IMR-90 (cell line): ENCODE measurements at regions not wholly inside any gene's neighbourhood (a gene's known extent, or its start where the extent isn't known, plus 50 kb on each side); places are given as distances from the start of the nearest gene placed in this dataset.

Source experiments
- ATAC-seq: fragments of 200-7000 bp; cut with Tn5 transposase; 2 replicates; pipeline ENCODE4 v1.9.1; 2020; ENCODE audit warnings: low read depth, mild to moderate bottlenecking, moderate library complexity
- BruUV-seq: library from RNA; stranded (reverse); fragments of 400-500 nt; replicated peaks from 2 replicates; lab custom pipeline; 2021; lab: Mats Ljungman, UMichigan
- CTCF ChIA-PET: fragments of 300-600 bp; formaldehyde crosslinking; extraction: SDS; loops from one replicate; lab custom pipeline; 2021; ENCODE audit warnings: antibody characterized with exemption; lab: Yijun Ruan, JAX
- POLR2A ChIA-PET: fragments of 300-600 bp; sonication (Branson Sonifier 250); formaldehyde crosslinking; loops from one replicate; lab custom pipeline; 2022; ENCODE audit warnings: antibody characterized with exemption; ENCODE audit not compliant: unreplicated experiment; lab: Charles Lee
- DNase-seq: peaks from one replicate; pipeline ENCODE4 v3.0.0; 2013
- H2AFZ ChIP-seq: replicated peaks from 2 replicates; pipeline ENCODE3; 2013; ENCODE audit warnings: low read length, mild to moderate bottlenecking; ENCODE audit not compliant: poor library complexity
- H2AK5ac ChIP-seq: 2 replicates; pipeline ENCODE4 v1.6.1; 2013; ENCODE audit warnings: low read depth, low read length, inconsistent platforms
- H2AK9ac ChIP-seq: replicated peaks from 2 replicates; pipeline ENCODE3; 2013; ENCODE audit warnings: mild to moderate bottlenecking, low read depth, low read length, moderate library complexity; ENCODE audit not compliant: poor library complexity
- H2BK120ac ChIP-seq: 2 replicates; pipeline ENCODE4 v1.6.1; 2013; ENCODE audit warnings: low read depth, low read length, inconsistent platforms
- H2BK15ac ChIP-seq: 3 replicates; pipeline ENCODE4 v1.6.1; 2013; ENCODE audit warnings: low read depth, low read length, inconsistent platforms
- H2BK20ac ChIP-seq: 2 replicates; pipeline ENCODE4 v1.6.1; 2013; ENCODE audit warnings: low read depth, mild to moderate bottlenecking, inconsistent platforms, low read length, moderate library complexity
- H2BK5ac ChIP-seq: 2 replicates; pipeline ENCODE4 v1.6.1; 2013; ENCODE audit warnings: mild to moderate bottlenecking, low read depth, low read length, inconsistent platforms; ENCODE audit not compliant: poor library complexity, severe bottlenecking
- H3K14ac ChIP-seq: replicated peaks from 2 replicates; pipeline ENCODE4 v1.6.1; 2013; ENCODE audit warnings: low read depth, low read length, inconsistent platforms
- H3K18ac ChIP-seq: 2 replicates; pipeline ENCODE4 v1.6.1; 2013; ENCODE audit warnings: low read depth, low read length, control low read depth
- H3K23ac ChIP-seq: 2 replicates; pipeline ENCODE4 v1.6.1; 2013; ENCODE audit warnings: low read depth, low read length, inconsistent platforms
- H3K27ac ChIP-seq: 2 replicates; pipeline ENCODE4 v1.5.1; 2013; ENCODE audit warnings: mild to moderate bottlenecking, control low read depth, low read length; ENCODE audit not compliant: insufficient read depth
- H3K27me3 ChIP-seq: 2 replicates; pipeline ENCODE4 v1.6.1; 2013; ENCODE audit warnings: low read length; ENCODE audit not compliant: control insufficient read depth, insufficient read depth
- H3K36me3 ChIP-seq: 2 replicates; pipeline ENCODE4 v1.6.1; 2013; ENCODE audit warnings: low read length, mixed read lengths; ENCODE audit not compliant: control insufficient read depth, insufficient read depth
- H3K4ac ChIP-seq: 2 replicates; pipeline ENCODE4 v1.6.1; 2013; ENCODE audit warnings: low read depth, low read length, inconsistent platforms
- H3K4me1 ChIP-seq: 2 replicates; pipeline ENCODE4 v1.6.1; 2013; ENCODE audit warnings: low read length, mixed read lengths; ENCODE audit not compliant: control insufficient read depth, insufficient read depth
- H3K4me2 ChIP-seq: 2 replicates; pipeline ENCODE4 v1.6.1; 2013; ENCODE audit warnings: low read depth, mild to moderate bottlenecking, control low read depth, low read length, moderate library complexity
- H3K4me3 ChIP-seq: 2 replicates; pipeline ENCODE4 v1.5.1; 2013; ENCODE audit warnings: low read depth, mild to moderate bottlenecking, control low read depth, low read length, moderate library complexity; ENCODE audit not compliant: insufficient read depth
- H3K56ac ChIP-seq: 2 replicates; pipeline ENCODE4 v1.6.1; 2013; ENCODE audit warnings: low read length, inconsistent platforms; ENCODE audit not compliant: insufficient read depth; ENCODE audit errors: extremely low read depth
- H3K79me1 ChIP-seq, 2 experiments: 2 replicates each; pipeline ENCODE4 v1.6.1; 2013; ENCODE audit warnings: low read length in 2 of 2, inconsistent platforms in 1 of 2, low read depth in 1 of 2
- H3K9ac ChIP-seq: 2 replicates; pipeline ENCODE4 v1.6.1; 2013; ENCODE audit warnings: low read depth, low read length, control low read depth
- H3K9me1 ChIP-seq: 2 replicates; pipeline ENCODE4 v1.6.1; 2013; ENCODE audit warnings: low read length, inconsistent platforms; ENCODE audit not compliant: insufficient read depth
- H3K9me3 ChIP-seq: 2 replicates; pipeline ENCODE4 v1.6.1; 2013; ENCODE audit warnings: low read length; ENCODE audit not compliant: control insufficient read depth, insufficient read depth
- H4K20me1 ChIP-seq: 2 replicates; pipeline ENCODE4 v1.6.1; 2013; ENCODE audit warnings: low read length, inconsistent platforms; ENCODE audit not compliant: insufficient read depth
- H4K5ac ChIP-seq: 2 replicates; pipeline ENCODE4 v1.6.1; 2013; ENCODE audit warnings: mild to moderate bottlenecking, low read depth, low read length, control low read depth
- H4K8ac ChIP-seq, 2 experiments: 2 replicates each; pipeline ENCODE4 v1.6.1; 2013; ENCODE audit warnings: low read depth in 2 of 2, low read length in 2 of 2, control low read depth in 1 of 2, inconsistent platforms in 1 of 2
- H4K91ac ChIP-seq: 2 replicates; pipeline ENCODE4 v1.6.1; 2013; ENCODE audit warnings: low read depth, low read length, inconsistent platforms; ENCODE audit not compliant: insufficient read depth
- BHLHE40 ChIP-seq: fragments of 150-350 bp; IDR thresholded peaks from 2 replicates; pipeline ENCODE4 v1.6.1; 2016; ENCODE audit warnings: mild to moderate bottlenecking, low read depth, low read length
- CEBPB ChIP-seq: IDR thresholded peaks from 2 replicates; pipeline ENCODE4 v1.6.1; 2012; ENCODE audit warnings: low read depth, low read length, improper control_type of control experiment
- CHD1 ChIP-seq: IDR thresholded peaks from 2 replicates; pipeline ENCODE4 v1.6.1; 2012; ENCODE audit warnings: low read depth, low read length, improper control_type of control experiment
- FOS ChIP-seq: fragments of 150-350 bp; IDR thresholded peaks from 2 replicates; pipeline ENCODE4 v1.6.1; 2016; ENCODE audit warnings: low read depth, low read length
- MAFK ChIP-seq: IDR thresholded peaks from 2 replicates; pipeline ENCODE4 v1.6.1; 2012; ENCODE audit warnings: low read depth, low read length, improper control_type of control experiment
- MAZ ChIP-seq: IDR thresholded peaks from 2 replicates; pipeline ENCODE4 v1.6.1; 2012; ENCODE audit warnings: low read depth, mild to moderate bottlenecking, low read length, improper control_type of control experiment, moderate library complexity, borderline replicate concordance
- NFE2L2 ChIP-seq: fragments of 150-350 bp; IDR thresholded peaks from 2 replicates; pipeline ENCODE4 v1.6.1; 2016; ENCODE audit warnings: low read depth, mild to moderate bottlenecking, low read length
- POLR2A ChIP-seq: IDR thresholded peaks from 2 replicates; pipeline ENCODE4 v1.6.1; 2012; ENCODE audit warnings: mild to moderate bottlenecking, low read depth, low read length
- RAD21 ChIP-seq: IDR thresholded peaks from 2 replicates; pipeline ENCODE4 v1.6.1; 2012; ENCODE audit warnings: low read length, improper control_type of control experiment
- RCOR1 ChIP-seq: IDR thresholded peaks from 2 replicates; pipeline ENCODE4 v1.6.1; 2012; ENCODE audit warnings: mild to moderate bottlenecking, low read length, improper control_type of control experiment; ENCODE audit not compliant: insufficient replicate concordance
- SMC3 ChIP-seq: fragments of 150-350 bp; IDR thresholded peaks from 2 replicates; pipeline ENCODE4 v1.6.1; 2016; ENCODE audit warnings: low read depth, mild to moderate bottlenecking, antibody characterized with exemption, low read length, moderate library complexity
- WGBS, 2 experiments: methylation state at CpG; one replicate each; pipeline versions ENCODE4 v1.1.5 to v1.1.7; 2013; ENCODE audit warnings: missing lambda C conversion rate in 2 of 2; ENCODE audit not compliant: insufficient read length in 1 of 2; ENCODE audit errors: extremely low coverage in 2 of 2; 5-methylcytosine and 5-hydroxymethylcytosine counted together
- dilution Hi-C: fragments of 300-500 bp; cut with HindIII; formaldehyde crosslinking; loops from one replicate; pipeline ENCODE4 v1.14.3; 2018; ENCODE audit warnings: low sequenced_read_pairs; ENCODE audit not compliant: unreplicated experiment
- in situ Hi-C: fragments of 300-500 bp; cut with MboI; formaldehyde crosslinking; loops from 3 replicates; pipeline ENCODE4 v1.14.3; 2019; ENCODE audit warnings: low sequenced_read_pairs, inconsistent platforms, mixed read lengths
- intact Hi-C: fragments of 100-400 bp; cut with micrococcal nuclease; formaldehyde crosslinking; loops from 2 replicates; pipeline ENCODE4 v1.10.0; 2022
- TF ChIP-seq, protein P1 (sequence below): fragments of 150-350 bp; IDR thresholded peaks from 2 replicates; pipeline ENCODE4 v1.6.1; 2016; ENCODE audit warnings: low read depth, mild to moderate bottlenecking, low read length, moderate library complexity, borderline replicate concordance
- TF ChIP-seq, protein P2 (sequence below): fragments of 150-350 bp; IDR thresholded peaks from 2 replicates; pipeline ENCODE4 v1.6.1; 2017; ENCODE audit warnings: mild to moderate bottlenecking, antibody characterized with exemption, low read length, low read depth

DNA sequence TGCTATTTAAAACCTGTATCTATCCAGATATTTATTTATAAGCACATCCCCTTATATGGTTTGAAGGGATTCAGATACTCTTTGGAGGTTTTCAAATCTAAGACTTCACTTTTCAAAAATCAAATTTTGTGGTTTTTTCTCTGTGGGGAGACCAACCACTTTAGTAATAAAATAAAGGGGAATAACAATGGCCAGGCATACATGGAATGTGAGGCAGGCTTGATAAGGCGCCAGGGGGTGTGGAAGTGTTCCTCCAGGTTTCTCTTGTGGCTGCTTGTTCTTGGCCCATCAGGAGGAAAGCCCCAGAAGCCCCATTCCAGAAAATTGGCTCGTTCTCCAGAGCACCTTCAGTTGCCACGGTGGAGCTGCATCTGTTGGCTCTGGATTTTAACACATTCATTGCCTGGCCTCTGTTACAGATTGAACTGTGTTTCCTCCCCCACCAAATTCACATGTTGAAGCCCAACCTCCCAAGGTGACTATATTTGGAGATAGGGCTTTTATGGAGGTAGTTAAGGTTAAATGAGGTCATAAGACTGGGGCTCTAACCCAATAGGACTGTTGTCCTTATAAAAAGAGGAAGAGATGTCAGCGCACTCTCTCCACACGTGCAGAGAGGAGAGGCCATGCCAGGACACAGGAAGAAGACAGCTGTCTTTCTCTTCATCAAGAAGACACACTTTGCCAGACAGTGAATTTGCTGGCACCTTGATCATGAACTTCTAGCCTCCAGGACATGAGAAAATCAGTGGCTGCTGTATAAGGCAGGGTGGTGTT lies 195.9 kb downstream of the TMEM38B start:
- Histone ChIP-seq H3K27ac (no peak overlapping the region), H2AK5ac (no peak overlapping the region), H3K9me1 (no peaks in the 10 kb centered on the region), H4K20me1 (no peaks in the 10 kb centered on the region), H3K18ac (no peak overlapping the region), H3K9me3 (no peaks in the 10 kb centered on the region), H2BK20ac (no peak overlapping the region), H3K23ac (no peak overlapping the region), H4K91ac (no peak overlapping the region), H3K79me1 (no peaks in the 10 kb centered on the region), H3K4me1 (no peaks in the 10 kb centered on the region), H4K5ac (no peak overlapping the region), H2BK5ac (no peak overlapping the region), H3K56ac (no peak overlapping the region), H3K4ac (no peak overlapping the region), H3K4me3 (no peak overlapping the region), H3K9ac (no peak overlapping the region), H4K8ac (no peak overlapping the region), H2AFZ (no peak overlapping the region), H3K27me3 (no peaks in the 10 kb centered on the region), H2BK120ac (no peak overlapping the region), H2AK9ac (no peak overlapping the region), H3K14ac (no peak overlapping the region), H3K4me2 (no peak overlapping the region), H2BK15ac (no peak overlapping the region), H3K36me3 (no peaks in the 10 kb centered on the region)
- TF ChIP-seq BHLHE40 = no peak
- TF ChIP-seq MAZ = no peak
- TF ChIP-seq MAFK = no peak
- TF ChIP-seq, protein P1, sequence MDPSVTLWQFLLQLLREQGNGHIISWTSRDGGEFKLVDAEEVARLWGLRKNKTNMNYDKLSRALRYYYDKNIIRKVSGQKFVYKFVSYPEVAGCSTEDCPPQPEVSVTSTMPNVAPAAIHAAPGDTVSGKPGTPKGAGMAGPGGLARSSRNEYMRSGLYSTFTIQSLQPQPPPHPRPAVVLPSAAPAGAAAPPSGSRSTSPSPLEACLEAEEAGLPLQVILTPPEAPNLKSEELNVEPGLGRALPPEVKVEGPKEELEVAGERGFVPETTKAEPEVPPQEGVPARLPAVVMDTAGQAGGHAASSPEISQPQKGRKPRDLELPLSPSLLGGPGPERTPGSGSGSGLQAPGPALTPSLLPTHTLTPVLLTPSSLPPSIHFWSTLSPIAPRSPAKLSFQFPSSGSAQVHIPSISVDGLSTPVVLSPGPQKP = no peak
- TF ChIP-seq FOS = no peak
- no peak for TF ChIP-seq NFE2L2
- TF ChIP-seq CHD1 = no peak
- no peak for TF ChIP-seq SMC3
- TF ChIP-seq RAD21 = no peak
- TF ChIP-seq RCOR1 = no peak
- TF ChIP-seq CEBPB = no peak
- TF ChIP-seq, protein P2, sequence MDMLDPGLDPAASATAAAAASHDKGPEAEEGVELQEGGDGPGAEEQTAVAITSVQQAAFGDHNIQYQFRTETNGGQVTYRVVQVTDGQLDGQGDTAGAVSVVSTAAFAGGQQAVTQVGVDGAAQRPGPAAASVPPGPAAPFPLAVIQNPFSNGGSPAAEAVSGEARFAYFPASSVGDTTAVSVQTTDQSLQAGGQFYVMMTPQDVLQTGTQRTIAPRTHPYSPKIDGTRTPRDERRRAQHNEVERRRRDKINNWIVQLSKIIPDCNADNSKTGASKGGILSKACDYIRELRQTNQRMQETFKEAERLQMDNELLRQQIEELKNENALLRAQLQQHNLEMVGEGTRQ = no peak
- no peak for TF ChIP-seq POLR2A
- intact Hi-C loops = no loop called here
- ChIA-PET CTCF (no interaction called here), POLR2A (no interaction called here)
- in situ Hi-C loops = no loop called here
- ATAC-seq (no peak), DNase-seq (no peak)
- WGBS, 2 experiments = 80% methylated on average over 1 of the region's 5 CpGs; no CpG with 5 or more reads in 1 of the 2 experiments
- dilution Hi-C loops = no loop called here
- no TSS peak for BruUV-seq
